HG03196 (cell line): ENCODE measurements at regions not wholly inside any gene's neighbourhood (a gene's known extent, or its start where the extent isn't known, plus 50 kb on each side); places are given as distances from the start of the nearest gene placed in this dataset.
"Not testable (repeated sequence)": the region's sequence is repeated elsewhere in the genome, so short reads cannot be mapped to it uniquely, and the experiment has no call there.

Experiments used
- ATAC-seq: cut with Tn5 transposase; IDR thresholded peaks from one replicate; pipeline ENCODE4 v1.9.1; 2021; ENCODE audit not compliant: unreplicated experiment

DNA sequence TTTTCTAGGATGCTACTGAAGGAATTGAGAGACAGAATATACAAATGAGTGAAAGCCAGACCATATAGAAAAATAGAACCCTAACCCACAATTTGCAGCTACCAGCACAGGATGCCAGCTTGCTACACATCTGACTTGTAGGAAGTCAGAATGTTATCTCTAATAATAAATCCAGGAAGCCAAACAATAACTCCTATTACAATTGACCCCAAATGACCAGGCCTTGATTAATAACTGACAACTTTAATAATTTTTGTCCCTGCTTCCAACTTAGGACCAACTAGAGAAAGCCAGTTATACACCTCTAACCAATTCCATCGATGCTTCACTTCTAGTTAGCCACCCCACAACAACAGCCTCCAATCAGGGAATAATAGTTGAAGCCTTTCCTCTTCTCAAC, 193.4 kb downstream of the CASP12 start:
- no peak for ATAC-seq

DNA sequence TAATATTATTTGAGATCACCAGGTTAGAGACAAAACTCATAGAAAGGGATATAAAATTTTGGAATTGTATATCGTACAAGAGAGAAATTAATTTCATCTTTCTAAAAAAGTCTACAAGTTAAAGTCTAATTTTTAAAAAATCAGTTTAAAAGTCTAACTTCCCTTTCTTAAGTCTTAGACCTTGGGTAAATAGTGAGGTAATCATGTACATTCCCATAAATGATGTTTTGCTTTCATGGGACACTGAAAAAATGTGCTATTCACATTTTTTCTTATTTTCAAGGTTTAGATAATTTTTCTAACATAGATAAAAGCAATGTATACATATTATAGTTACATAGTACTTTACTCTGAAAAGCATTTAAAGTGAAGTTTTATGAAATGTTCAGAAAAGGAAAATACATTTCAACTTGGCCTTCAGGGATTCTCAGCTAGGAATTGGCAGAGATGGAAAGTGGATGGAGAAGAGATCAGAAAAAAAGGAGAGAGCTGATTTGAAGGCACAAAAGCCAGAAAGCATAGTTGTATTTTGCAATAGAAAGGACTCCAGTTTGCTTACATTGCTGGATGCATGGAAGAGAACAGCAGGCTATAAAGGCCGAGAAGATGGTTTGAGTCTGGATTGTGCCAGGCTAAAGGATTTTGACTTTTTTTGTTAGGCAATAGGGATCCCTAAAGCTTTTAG, 194.0 kb downstream of the CASP12 start:
- no peak for ATAC-seq

DNA sequence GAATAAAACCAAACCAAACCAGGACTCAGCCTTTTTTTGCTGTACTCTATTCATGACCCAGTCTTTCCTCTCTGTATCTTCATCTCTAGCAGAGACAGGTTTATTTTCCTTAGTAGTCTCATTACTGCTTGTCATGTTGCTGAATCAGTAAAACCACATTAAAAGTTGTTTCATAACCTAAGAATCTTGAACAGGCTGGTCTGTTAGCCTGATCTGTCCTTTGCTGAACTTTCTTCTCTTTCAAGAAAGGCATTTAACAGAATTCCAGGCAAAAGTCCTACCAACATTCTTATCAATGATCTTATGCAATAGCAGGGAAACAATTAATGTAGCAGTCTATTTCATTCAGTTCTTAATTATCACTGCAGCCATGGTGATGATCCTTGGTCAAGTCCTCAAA, 197.7 kb downstream of the CASP12 start:
- ATAC-seq: no peak

DNA sequence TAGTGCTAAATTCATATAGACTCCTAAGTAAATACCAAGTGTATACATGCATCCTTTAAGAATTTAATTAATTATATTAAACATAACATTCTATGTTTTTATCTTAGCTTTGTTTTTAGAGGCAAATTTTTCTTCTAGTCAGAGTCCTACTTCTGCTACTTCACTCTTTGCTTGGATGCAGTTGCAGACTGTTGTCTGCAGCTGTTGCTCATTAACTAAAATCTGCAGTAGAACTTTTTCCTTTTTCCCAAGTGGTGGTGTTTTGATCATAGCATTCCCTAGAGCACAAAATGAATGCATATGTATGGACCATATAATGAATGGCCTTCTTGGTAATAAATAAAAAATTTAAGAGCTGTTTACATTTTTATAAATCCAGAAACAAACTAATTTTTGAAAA, 198.3 kb downstream of the CASP12 start:
- no peak for ATAC-seq

DNA sequence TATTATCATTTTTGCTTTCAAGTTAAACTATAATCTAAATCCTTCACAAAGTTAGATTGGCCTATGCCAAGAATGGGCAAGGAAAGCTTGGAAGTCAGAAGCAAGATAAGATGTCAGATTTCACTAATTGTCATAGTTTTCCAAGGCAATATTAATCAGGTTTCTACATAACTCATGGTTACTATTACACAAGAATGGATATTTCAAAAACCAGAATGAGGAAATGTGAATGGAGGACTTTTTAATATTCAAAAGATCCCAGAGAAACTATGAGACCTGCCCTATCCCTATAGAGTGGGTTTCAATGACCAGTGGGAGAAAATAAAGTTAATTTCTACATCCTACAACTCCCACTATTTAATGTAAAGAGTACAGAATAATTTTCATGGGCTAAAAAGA, 203.2 kb downstream of the CASP12 start:
- no peak for ATAC-seq

DNA sequence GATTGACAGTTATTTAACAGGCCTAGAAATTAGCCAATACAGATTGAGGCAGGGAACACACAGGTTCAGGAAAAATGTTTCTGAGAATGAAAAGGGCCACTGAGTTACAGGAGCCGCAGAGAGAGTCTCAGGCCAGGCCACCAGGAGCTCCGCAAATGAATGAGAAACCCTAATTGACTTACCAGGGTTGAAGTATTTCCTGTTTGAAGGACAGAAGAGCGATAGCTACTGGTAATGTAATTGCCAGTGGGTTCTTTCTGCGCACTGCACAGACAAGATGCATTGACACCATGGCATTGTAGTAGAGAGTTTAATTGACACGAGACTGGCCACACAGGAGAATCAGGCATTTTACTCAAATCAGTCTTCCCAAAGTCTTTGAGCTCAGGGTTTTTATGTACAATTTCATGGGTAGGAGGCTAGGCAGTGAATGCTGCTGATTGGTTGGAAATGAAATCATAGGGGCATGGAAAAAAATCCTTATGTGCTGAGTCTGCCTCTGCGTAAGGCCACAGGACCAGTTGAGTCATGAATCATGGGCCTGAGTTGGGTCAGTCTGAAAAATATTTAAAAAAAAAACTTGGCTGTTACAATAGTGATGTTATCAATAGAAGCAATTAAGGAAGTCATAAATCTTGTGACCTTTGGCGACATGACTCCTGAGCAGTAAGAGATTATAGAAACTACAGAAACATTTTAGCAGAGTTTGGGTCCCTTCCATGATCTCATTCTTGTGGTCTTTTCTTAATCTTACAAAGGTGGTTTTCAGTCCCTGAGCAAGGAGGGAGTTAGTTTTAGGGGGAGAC, 203.8 kb downstream of the CASP12 start:
- ATAC-seq: no peak

DNA sequence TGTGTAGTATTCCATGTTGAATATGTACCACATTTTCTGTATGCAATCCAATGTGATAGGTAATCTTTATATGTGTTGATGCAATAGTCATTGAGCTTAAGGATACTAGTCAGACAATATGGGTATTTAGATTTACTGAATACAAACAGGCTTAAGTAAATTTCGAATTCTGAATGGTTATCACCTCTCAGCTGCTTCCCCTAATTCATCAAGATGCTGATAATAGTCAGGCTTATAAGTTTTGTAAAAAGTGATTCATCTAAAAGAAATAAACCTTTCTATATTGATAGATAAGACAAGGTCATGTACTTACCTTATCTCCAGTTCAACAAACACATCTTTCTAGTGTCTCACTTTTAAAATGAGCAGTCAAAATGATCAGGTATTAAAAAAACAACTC, 205.5 kb downstream of the CASP12 start:
- no peak for ATAC-seq

DNA sequence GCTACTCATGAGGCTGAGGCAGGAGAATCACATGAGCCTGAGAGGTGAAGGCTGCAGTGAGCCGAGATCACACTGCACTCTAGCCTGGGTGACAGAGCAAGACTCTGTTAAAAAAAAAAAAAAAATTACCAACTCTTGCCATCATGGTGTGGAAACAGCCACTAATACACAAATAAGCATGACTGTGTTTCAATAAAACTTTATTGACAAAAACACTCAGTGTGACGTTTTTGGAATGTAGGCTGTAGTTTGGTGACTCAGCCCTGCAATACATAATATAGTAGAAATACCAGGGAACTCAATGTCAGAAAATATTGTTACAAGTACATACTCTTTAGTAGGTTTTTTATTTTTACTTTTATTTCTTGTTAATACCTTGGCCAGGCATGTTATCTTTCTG, 207.1 kb downstream of the CASP12 start:
- no peak for ATAC-seq

DNA sequence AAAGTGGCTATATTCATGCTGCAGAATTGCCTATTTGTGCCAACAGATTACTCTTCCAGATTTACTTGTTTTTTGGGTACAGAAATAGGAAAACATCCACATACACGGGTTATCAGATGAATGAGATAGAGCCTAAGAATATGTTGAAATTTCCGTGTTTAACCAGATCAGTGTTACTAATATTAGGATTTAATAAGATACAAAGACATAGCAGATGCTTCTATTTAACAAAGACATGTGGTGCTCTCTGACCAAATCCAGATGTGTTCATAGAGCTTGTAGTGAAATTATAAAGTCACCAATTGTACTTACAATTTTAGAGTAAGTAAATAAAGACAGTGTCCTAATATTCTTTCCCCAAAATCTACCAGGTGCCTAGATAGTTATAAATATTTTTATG, 208.0 kb downstream of the CASP12 start:
- ATAC-seq: no peak

DNA sequence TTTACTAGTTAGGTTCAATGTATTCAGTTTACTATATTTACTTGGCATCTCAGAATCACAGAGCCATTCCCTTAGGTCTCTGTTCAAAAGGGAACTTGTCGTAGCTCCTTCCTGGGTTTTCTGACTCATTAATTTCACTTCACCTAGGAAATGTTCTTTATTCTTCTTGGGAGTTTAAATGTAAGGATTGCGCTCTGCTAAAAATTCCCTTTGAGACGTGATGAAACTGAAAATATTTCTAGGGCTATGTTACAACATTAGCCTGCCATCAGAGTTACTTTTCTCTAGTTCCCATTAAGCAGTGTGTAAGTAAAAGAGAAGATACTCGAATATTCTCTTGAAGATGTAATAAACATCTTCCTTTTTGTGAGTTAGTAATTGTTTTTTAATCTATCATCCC, 209.5 kb downstream of the CASP12 start:
- ATAC-seq: no peak

DNA sequence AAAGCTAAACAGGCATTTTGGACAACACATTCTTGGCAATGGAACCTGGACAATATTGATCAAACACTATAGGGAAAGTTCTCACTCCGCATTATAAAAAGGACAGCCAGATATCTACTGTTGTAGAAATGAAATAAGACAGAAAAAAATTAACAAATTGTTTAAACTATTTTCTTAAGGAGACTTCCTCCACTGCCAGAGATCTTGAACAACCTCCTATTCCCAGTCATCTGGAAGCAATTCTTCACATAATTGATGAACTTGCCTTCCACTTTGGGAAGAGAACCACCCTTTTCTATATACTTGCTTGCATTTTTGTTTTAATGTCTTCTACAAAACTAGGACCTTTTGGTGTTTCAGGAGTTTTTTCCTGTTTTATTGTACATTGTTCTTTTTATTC, 216.1 kb downstream of the CASP12 start:
- ATAC-seq: no peak

DNA sequence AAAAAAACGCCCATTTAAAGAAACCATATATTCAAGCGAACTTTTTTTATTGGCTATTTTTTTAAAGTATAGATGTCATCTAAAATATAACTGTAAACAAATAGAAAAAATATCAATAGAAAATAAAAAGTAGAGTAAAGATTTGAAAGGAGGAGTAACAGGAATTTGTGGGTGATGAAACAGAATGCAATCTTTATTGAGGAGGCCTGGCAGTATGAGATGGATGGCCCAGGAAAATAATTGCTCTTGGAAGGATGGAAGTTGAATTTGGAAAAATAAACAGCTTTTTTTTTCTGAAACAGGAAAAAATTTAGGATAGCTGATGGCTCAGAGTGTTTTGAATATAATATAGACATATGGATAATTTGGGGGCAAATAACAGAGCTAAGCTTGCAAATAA, 219.0 kb downstream of the CASP12 start:
- no peak for ATAC-seq

DNA sequence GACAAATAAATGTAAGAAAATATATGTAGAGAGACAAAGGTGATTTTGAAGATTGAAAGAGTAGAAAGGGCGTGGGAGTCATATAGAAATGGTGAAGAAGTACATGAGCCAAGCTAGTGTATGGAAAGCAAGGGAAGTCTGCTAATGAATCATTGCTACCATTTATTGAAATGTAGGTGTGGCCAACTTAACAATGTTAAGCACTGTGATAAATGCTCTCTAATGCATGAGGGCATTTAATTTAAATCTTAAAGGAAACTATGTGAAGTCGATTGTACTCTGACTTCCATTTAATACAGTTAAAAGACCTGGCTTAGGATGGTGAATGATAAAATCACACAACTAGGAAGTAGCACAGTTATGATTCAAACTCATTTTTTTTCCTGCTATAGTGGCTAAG, 219.9 kb downstream of the CASP12 start:
- no peak for ATAC-seq

DNA sequence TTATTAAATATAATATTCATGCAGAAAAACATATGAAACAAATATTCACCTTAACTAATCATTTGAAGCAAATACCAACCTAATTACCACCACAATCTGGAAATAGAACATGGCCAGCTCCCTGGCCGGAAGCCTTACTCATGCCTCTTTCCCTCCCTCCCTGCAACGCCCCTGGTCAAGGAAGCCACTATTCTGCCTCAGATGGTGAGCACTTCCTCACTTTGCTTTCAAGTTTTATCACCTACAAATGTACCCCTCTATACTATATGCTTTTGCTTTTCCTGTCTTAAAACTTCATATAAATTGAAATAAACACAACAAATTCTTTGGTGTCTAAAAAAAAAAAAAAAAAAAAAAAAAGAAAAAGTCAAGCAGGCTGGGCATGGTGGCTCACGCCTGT, 221.2 kb downstream of the CASP12 start:
- not testable (repeated sequence) for ATAC-seq

DNA sequence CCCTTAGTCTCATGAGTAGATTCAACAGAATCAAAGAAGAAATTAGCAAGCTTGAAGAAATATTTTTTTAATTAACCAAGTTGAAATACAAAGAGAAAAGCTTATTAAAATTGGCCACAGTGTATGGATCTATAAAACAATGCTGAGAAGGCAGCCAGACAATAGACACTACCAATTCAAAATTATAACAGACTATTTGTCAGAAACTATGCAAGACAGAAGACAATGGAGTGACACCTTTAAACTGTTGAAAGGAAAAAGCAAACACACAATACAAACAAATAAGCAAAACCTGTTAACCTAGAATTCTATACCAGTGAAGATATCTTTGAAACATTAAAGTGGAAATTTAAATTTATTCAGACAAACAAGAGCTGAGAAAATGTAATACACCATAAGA, 225.4 kb downstream of the CASP12 start:
- ATAC-seq: no peak

DNA sequence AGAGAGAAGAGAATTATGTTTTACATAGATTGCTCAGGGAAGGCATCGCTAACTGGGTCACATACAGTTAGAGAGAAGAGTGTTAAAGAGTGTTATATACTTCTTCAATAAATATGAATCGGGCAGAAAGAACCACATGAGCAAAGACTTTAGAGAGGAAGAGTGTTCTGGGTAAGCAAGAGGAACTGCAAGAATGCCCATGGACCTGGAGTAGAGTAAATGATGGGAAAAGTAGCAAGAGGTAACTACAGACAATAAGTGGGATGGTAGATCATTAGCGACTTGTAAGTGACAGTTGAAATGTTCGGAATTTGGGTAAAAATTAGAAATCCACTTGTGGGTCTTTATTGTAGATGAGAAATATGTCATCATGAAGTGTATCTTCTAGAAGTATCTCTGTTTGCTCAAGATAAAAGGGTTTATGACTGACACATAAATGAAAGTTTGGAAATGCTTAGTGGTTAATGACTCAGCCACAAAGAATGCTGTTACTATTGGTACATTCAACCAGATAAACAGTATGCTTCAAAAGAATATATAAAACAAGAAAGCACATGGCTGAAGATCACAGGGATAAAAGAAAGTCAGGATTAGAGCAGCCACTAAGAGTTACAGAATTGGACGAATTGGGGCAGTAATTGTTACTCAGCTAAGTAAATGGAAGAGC, 229.3 kb downstream of the CASP12 start:
- ATAC-seq: no peak

DNA sequence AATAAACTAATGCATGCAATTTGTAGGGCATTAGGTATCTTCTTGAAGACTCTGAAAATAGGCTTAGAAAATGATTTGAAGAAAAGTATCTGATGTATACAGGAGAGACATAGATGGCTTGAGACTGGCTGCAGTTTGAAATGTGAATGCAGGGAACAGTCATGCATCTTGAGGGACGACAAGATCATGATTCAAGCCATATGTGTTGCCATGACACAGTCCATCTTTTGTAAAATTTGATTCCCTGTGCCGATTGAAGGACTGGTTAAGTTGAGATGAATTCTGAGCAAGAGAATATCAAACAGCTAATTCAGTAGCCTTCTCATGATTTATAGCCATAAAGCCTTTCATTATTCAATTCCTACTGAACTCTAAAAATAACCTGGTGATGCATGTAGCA, 231.6 kb downstream of the CASP12 start:
- ATAC-seq: no peak

DNA sequence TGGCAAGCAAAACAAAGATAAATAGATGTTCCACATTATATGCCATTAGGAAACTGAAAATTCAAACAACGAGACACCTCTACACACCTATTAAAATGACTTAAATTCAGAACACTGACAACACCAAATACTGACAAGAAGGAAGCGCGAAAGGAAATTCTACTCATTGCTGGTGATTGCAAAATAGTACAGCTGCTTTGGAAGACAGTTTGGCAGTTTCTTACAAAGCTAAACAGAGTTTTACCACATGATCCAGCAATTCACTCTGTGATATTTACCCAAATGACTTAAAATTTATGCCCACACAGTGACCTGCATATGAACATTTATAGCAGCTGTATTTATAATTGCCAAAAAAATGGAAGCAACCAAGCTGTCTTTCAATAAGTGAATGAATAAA, 232.6 kb downstream of the CASP12 start:
- ATAC-seq: no peak

DNA sequence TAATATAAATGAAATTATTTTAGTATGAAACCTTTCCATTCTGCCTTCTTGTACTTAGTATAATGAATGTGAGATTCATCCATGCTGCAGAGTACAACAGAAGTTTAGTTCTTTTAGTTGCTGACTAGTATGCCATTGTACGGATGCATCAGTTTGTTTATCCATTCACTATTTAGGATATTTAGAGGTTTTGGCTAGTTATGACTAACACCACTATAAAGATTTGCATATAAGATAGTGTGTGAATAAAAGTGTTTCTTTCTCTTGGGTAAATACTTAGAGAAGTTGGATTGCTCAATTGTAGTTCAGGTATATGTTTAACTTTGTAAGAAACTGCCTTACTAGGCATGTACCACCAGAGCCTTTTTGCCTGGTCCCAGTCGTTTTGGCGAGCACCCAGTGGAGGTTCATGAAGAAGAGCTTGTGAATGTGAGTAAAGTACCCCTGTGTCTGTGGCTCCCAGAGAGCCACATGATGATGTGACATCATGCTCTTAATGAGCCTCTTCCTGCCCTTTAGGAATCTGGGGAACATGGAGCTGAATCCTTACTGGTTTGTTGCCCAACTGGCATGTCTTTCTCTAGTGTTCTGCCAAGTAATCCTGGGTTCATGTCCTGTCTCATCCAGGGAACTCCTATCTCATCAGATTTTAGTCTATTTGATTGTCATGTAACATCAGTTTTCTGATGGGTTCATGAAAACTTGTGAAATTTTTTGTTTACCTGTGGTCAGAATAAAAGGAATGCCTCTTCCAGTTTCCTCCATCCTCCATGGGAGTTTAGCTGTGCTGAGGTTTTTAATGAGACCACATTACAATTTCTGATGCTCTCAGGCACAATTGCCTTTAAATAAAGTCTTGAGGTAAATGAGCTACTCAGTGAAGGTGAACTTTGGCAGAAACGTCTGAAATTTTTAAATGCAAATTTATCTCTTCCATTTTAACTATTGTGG, 234.8 kb downstream of the CASP12 start:
- ATAC-seq: no peak

DNA sequence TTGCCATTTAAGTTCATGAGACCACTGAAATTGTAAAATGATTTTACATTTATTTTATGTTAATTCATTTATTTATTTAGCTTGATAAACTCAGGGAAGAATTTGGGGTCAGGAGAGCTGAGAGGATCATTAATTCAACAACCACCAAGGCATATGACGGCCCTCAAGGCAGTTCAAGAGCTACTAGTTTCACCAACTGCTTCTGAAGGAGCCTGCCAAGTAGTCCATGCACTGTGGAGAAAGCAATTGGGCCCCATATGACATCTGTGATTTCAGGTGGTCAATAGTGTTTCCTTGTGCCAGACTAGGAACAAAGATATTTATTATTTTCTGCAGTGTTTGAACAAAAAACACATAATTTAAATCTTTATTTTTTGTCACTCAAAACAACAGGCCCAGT, 236.4 kb downstream of the CASP12 start:
- ATAC-seq: no peak

DNA sequence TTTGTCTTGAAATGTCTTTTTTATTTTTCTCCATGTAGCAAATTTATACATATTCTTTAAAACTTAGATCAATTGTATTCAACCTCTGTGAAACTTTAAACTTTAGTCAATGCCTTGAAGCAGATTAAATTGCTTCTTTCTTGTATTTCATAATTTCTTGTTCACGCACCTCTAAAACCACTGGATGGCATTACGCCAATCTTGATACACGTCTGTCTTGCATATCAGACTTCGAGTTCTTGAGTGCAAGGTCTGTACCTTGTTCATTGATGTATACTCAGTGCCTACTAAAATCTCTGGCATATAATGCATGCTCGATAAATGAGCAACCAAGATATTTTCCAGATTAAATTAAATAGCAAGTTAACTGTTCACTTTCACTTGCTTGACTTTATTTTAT, 236.8 kb downstream of the CASP12 start:
- ATAC-seq: no peak
